NB4 (cell line): ENCODE measurements at regions not wholly inside any gene's neighbourhood (a gene's known extent, or its start where the extent isn't known, plus 50 kb on each side); places are given as distances from the start of the nearest gene placed in this dataset.
"Not testable (repeated sequence)": the region's sequence is repeated elsewhere in the genome, so short reads cannot be mapped to it uniquely, and the experiment has no call there.

Source experiments
- CTCF ChIP-seq: IDR thresholded peaks from one replicate; pipeline ENCODE4 v1.5.1; 2012; ENCODE audit warnings: low read depth, low read length
- MYC ChIP-seq: IDR thresholded peaks from 2 replicates; pipeline ENCODE4 v1.6.1; 2011; ENCODE audit warnings: low read depth, low read length
- POLR2A ChIP-seq: IDR thresholded peaks from 2 replicates; pipeline ENCODE4 v1.6.1; 2011; ENCODE audit warnings: mild to moderate bottlenecking; ENCODE audit not compliant: insufficient read length; ENCODE audit errors: extremely low read depth

DNA sequence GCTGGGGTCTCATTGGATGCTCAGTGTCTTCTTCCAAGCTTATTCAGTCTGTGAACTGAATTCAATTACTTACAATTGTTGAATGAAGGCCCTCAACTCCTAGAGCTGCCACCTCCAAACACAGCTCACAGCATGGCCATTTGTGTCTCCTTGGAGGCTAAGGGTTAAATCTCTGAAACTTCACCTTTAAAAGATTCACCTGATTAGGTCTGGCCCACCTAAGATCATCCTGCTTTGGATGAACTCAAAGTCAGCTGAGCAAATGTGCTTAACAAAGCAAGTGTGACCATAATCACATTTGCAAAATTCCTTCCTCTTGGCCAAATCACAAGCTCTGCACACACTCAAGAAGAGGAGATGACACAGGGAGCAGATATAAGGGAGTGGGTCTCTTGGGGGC, 118.2 kb downstream of the ART5 start:
- not testable (repeated sequence) for TF ChIP-seq MYC, CTCF, POLR2A
